OCI-LY3 (cell line): ENCODE measurements at regions not wholly inside any gene's neighbourhood (a gene's known extent, or its start where the extent isn't known, plus 50 kb on each side); places are given as distances from the start of the nearest gene placed in this dataset.

Experiments
- H2AFZ ChIP-seq: fragments of 200-600, 300-600 bp; shearing (Covaris generic); 2 replicates; pipeline ENCODE4 v1.6.0; 2014; ENCODE audit warnings: antibody characterized with exemption, low read depth, low read length
- H3K27ac ChIP-seq: fragments of 200-600, 300-600 bp; sonication (generic); 2 replicates; pipeline ENCODE4 v1.5.1; 2014; ENCODE audit warnings: mild to moderate bottlenecking, low read length, moderate library complexity, mixed read lengths
- H3K27me3 ChIP-seq: fragments of 200-600, 300-600 bp; sonication (generic); 2 replicates; pipeline ENCODE4 v1.6.1; 2014; ENCODE audit warnings: low read depth, low read length, mixed read lengths
- H3K36me3 ChIP-seq: fragments of 200-600, 300-600 bp; sonication (generic); replicated peaks from 2 replicates; pipeline ENCODE3; 2014; ENCODE audit warnings: low read depth, low read length, mixed read lengths
- H3K4me1 ChIP-seq: fragments of 300-600, 200-600 bp; sonication (generic); 2 replicates; pipeline ENCODE4 v1.6.1; 2014; ENCODE audit warnings: low read length, mixed read lengths
- H3K4me2 ChIP-seq: fragments of 200-600, 300-600 bp; sonication (generic); 2 replicates; pipeline ENCODE4 v1.6.1; 2014; ENCODE audit warnings: low read length, mixed read lengths
- H3K4me3 ChIP-seq: fragments of 300-600, 200-600 bp; sonication (generic); 2 replicates; pipeline ENCODE4 v1.5.1; 2014; ENCODE audit warnings: antibody characterized with exemption, mild to moderate bottlenecking, low read length, moderate library complexity
- H3K79me2 ChIP-seq: fragments of 300-600, 200-600 bp; shearing (Covaris generic); 2 replicates; pipeline ENCODE4 v1.6.1; 2014; ENCODE audit warnings: mild to moderate bottlenecking, low read length, mixed read lengths
- H3K9ac ChIP-seq: fragments of 300-600, 200-600 bp; shearing (Covaris generic); 2 replicates; pipeline ENCODE4 v1.6.0; 2014; ENCODE audit warnings: mild to moderate bottlenecking, low read length, moderate library complexity
- H3K9me3 ChIP-seq: fragments of 200-600, 300-600 bp; shearing (Covaris generic); 2 replicates; pipeline ENCODE4 v1.6.1; 2014; ENCODE audit warnings: low read length, mixed read lengths; ENCODE audit not compliant: insufficient read depth
- H4K20me1 ChIP-seq: fragments of 200-600, 300-600 bp; sonication (generic); 2 replicates; pipeline ENCODE4 v1.6.1; 2016; ENCODE audit warnings: low read length, mixed read lengths; ENCODE audit not compliant: insufficient read depth
- CTCF ChIP-seq: fragments of 200-600, 300-600 bp; sonication (generic); IDR thresholded peaks from 2 replicates; pipeline ENCODE4 v1.5.1; 2014; ENCODE audit warnings: antibody characterized with exemption, low read length, low read depth
- EZH2phosphoT487 ChIP-seq: fragments of 200-600 bp; shearing (Covaris generic); IDR thresholded peaks from 2 replicates; pipeline ENCODE4 v1.6.1; 2018; ENCODE audit warnings: antibody characterized with exemption, mixed run types, low read depth

GRCh38 chr5:60148366-60148765 lies 254.8 kb upstream of the PDE4D start:
- TF ChIP-seq EZH2phosphoT487, result no peak
- TF ChIP-seq CTCF, result no peak
- Histone ChIP-seq H3K4me3 (no peak overlapping the region), H3K4me1 (no peaks in the 10 kb centered on the region), H2AFZ (no peak overlapping the region), H3K79me2 (no peaks in the 10 kb centered on the region), H3K27ac (no peak overlapping the region), H3K36me3 (no peaks in the 10 kb centered on the region), H3K9ac (no peak overlapping the region), H3K9me3 (no peaks in the 10 kb centered on the region), H3K27me3 (no peaks in the 10 kb centered on the region), H4K20me1 (no peaks in the 10 kb centered on the region), H3K4me2 (no peak overlapping the region)

- Histone ChIP-seq H3K79me2 (no peaks in the 10 kb centered on the region), H3K4me3 (no peak overlapping the region), H3K36me3 (no peaks in the 10 kb centered on the region), H3K4me2 (no peak overlapping the region), H3K4me1 (no peaks in the 10 kb centered on the region), H3K27me3 (no peaks in the 10 kb centered on the region), H3K27ac (no peak overlapping the region), H3K9me3 (no peaks in the 10 kb centered on the region), H4K20me1 (no peaks in the 10 kb centered on the region), H3K9ac (no peak overlapping the region), H2AFZ (no peak overlapping the region)
- no peak for TF ChIP-seq CTCF
- TF ChIP-seq EZH2phosphoT487, result no peak
These were observed 254.3 kb upstream of the PDE4D start for GRCh38 chr5:60147791-60148190.

- no peak overlapping the region for H3K4me2 ChIP-seq
- no peak overlapping the region for H3K27ac ChIP-seq
- no peaks in the 10 kb centered on the region for H3K4me1 ChIP-seq
These were observed 250.5 kb upstream of the PDE4D start for GRCh38 chr5:60143942-60144549.

GRCh38 chr5:60141119-60141518 lies 247.6 kb upstream of the PDE4D start:
- H3K4me1 ChIP-seq, result no peaks in the 10 kb centered on the region
- no peak for TF ChIP-seq EZH2phosphoT487
- TF ChIP-seq CTCF, result no peak
- H3K79me2 ChIP-seq, result no peaks in the 10 kb centered on the region
- no peaks in the 10 kb centered on the region for H4K20me1 ChIP-seq
- H3K9me3 ChIP-seq, result no peaks in the 10 kb centered on the region
- H3K27me3 ChIP-seq, result no peaks in the 10 kb centered on the region
- H3K4me3 ChIP-seq, result no peak overlapping the region
- H3K9ac ChIP-seq, result no peak overlapping the region
- no peaks in the 10 kb centered on the region for H3K36me3 ChIP-seq
- H2AFZ ChIP-seq, result no peak overlapping the region
- no peak overlapping the region for H3K27ac ChIP-seq
- H3K4me2 ChIP-seq, result no peak overlapping the region

More at GRCh38 chr5:60143942-60144549, 250.5 kb upstream of the PDE4D start:
- no peaks in the 10 kb centered on the region for H3K79me2 ChIP-seq
- H2AFZ ChIP-seq, result no peak overlapping the region
- no peaks in the 10 kb centered on the region for H4K20me1 ChIP-seq
- H3K4me3 ChIP-seq, result no peak overlapping the region
- no peak overlapping the region for H3K9ac ChIP-seq
- TF ChIP-seq EZH2phosphoT487 (no peak), CTCF (no peak)
- H3K9me3 ChIP-seq, result no peaks in the 10 kb centered on the region
- H3K36me3 ChIP-seq, result no peaks in the 10 kb centered on the region
- no peaks in the 10 kb centered on the region for H3K27me3 ChIP-seq
